Colonic mucosa (tissue), 4 donors: ENCODE measurements at regions not wholly inside any gene's neighbourhood (a gene's known extent, or its start where the extent isn't known, plus 50 kb on each side); places are given as distances from the start of the nearest gene placed in this dataset.

Experiments
- DNase-seq: peaks from one replicate; pipeline ENCODE4 v3.0.0-alpha.2; 2020
- H3K27ac ChIP-seq: fragments of 200-600 bp; one replicate; pipeline ENCODE4 v1.8.0; 2021
- H3K27me3 ChIP-seq: fragments of 200-600 bp; one replicate; pipeline ENCODE4 v1.8.0; 2021
- H3K36me3 ChIP-seq: fragments of 200-600 bp; one replicate; pipeline ENCODE4 v1.8.0; 2021
- H3K4me1 ChIP-seq: fragments of 200-600 bp; one replicate; pipeline ENCODE4 v1.8.0; 2021; ENCODE audit warnings: mild to moderate bottlenecking
- H3K4me3 ChIP-seq: fragments of 200-600 bp; one replicate; pipeline ENCODE4 v1.8.0; 2021
- H3K9ac ChIP-seq, 2 donors: one replicate each; pipeline ENCODE4 v1.7.0; 2013; ENCODE audit warnings: control low read depth in 2 of 2, low read depth in 2 of 2, low read length in 2 of 2
- H3K9me3 ChIP-seq: fragments of 200-600 bp; one replicate; pipeline ENCODE4 v1.8.0; 2021
- intact Hi-C: fragments of 100-400 bp; cut with DNase I; formaldehyde crosslinking; loops from one replicate; pipeline ENCODE4 v1.14.1; 2022
- TF ChIP-seq, protein P1 (sequence below): fragments of 200-600 bp; IDR thresholded peaks from one replicate; pipeline ENCODE4 v1.8.0; 2022; ENCODE audit warnings: antibody characterized with exemption, mild to moderate bottlenecking
- donor health status: healthy.
- donor health status: DM: no; HTN: no; CAD: no.
- donor health status: DM: no; HTN: no; CAD: no.

DNA sequence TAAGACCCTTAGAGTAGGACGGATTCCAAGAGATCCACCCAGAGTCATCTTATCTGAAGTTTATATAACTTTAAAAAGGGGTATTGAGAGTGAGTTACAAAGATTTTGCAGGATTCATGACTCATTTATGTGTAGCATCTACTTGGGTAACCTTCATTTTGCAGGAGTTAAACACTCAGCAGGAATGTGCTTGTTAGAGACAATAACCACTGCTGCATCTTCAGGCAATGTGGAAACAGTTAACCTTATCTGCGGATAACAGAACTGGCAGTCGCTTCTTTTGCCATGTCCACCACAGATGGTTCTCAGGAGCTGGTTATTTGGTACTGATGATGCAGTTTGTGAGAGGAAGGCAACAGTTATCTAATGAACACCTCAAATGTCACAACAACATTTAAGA is 417.9 kb upstream of the DDI1 start:
- TF ChIP-seq, protein P1, sequence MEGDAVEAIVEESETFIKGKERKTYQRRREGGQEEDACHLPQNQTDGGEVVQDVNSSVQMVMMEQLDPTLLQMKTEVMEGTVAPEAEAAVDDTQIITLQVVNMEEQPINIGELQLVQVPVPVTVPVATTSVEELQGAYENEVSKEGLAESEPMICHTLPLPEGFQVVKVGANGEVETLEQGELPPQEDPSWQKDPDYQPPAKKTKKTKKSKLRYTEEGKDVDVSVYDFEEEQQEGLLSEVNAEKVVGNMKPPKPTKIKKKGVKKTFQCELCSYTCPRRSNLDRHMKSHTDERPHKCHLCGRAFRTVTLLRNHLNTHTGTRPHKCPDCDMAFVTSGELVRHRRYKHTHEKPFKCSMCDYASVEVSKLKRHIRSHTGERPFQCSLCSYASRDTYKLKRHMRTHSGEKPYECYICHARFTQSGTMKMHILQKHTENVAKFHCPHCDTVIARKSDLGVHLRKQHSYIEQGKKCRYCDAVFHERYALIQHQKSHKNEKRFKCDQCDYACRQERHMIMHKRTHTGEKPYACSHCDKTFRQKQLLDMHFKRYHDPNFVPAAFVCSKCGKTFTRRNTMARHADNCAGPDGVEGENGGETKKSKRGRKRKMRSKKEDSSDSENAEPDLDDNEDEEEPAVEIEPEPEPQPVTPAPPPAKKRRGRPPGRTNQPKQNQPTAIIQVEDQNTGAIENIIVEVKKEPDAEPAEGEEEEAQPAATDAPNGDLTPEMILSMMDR: no peak
- H3K36me3 ChIP-seq: no peaks in the 10 kb centered on the region
- intact Hi-C loops: no loop called here

DNA sequence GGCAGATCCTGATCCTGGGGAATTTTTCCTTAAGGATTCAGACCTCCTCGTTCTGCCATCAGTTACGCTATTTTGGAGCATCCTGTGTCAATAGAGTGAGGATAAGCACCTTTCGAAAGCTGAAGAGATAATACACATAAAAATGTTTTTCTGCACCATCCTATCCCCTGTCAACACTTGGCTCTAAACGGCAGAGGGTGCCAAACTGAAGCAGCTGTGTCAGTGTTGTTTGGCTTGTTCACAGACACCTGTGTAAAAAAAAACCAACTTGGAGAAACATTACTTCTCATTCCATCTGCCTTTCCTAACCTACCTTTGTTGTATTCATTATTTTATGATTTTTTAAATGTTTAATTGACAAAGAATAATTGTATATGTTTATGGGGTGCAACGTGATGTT is 417.0 kb upstream of the DDI1 start:
- Histone ChIP-seq H3K9me3 (no peaks in the 10 kb centered on the region), H3K4me3 (no peak overlapping the region), H3K27ac (no peak overlapping the region), H3K27me3 (no peaks in the 10 kb centered on the region), H3K9ac (no peak overlapping the region), H3K36me3 (no peaks in the 10 kb centered on the region), H3K4me1 (no peaks in the 10 kb centered on the region)
- intact Hi-C loops: no loop called here
- DNase-seq: no peak
- TF ChIP-seq, protein P1: no peak

More for the DNA sequence above, 417.9 kb upstream of the DDI1 start:
- DNase-seq: no peak
- no peak overlapping the region for H3K4me3 ChIP-seq
- H3K4me1 ChIP-seq: no peaks in the 10 kb centered on the region
- H3K9ac ChIP-seq: no peak overlapping the region
- no peaks in the 10 kb centered on the region for H3K9me3 ChIP-seq
- no peak overlapping the region for H3K27ac ChIP-seq
- no peaks in the 10 kb centered on the region for H3K27me3 ChIP-seq

DNA sequence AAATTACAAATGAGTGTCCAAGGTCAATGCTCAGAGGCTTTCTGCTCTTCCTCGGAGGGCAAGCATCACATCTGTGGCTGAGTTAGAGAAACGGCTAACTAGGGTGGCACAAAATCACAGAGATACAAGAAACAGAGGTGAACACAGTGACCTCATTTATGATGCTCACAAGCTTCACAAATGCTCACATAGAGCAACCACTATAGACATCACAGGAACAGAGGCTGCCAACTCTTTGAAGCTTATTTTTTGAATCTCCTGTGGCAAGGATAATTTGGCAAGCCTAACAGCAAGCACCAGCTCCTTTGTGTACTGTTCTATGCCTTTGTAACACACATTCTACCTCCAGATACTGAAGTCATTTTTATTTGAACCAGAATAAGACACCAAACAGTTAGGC is 416.5 kb upstream of the DDI1 start:
- H3K9me3 ChIP-seq: no peaks in the 10 kb centered on the region
- H3K9ac ChIP-seq: no peak overlapping the region
- no peak overlapping the region for H3K27ac ChIP-seq
- H3K27me3 ChIP-seq: no peaks in the 10 kb centered on the region
- TF ChIP-seq, protein P1: no peak
- no peak for DNase-seq
- H3K4me1 ChIP-seq: no peaks in the 10 kb centered on the region
- intact Hi-C loops: no loop called here
- H3K4me3 ChIP-seq: no peak overlapping the region
- no peaks in the 10 kb centered on the region for H3K36me3 ChIP-seq

DNA sequence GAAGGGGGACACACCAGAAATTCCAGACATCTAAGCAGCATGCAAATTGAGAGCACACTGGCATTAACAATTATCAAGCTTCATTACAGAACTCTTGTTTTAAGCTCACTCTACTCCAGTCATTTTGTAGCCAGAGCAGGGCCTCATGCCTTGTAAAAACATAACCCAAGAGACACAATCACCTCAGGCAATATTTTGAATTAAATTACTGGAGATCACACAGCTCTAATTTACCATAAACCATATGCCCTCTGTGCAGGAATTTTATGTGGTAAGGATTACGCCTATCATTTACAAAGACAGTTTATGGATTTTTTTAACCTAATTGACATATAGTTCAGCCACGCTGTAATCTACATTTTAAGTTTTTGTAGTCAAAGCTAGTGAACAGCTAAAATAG is 414.1 kb upstream of the DDI1 start:
- H3K9ac ChIP-seq: no peak overlapping the region
- H3K4me3 ChIP-seq: no peak overlapping the region
- H3K27ac ChIP-seq: no peak overlapping the region
- intact Hi-C loops: no loop called here
- no peak for DNase-seq
- no peaks in the 10 kb centered on the region for H3K36me3 ChIP-seq
- H3K4me1 ChIP-seq: no peaks in the 10 kb centered on the region
- TF ChIP-seq, protein P1: no peak
- no peaks in the 10 kb centered on the region for H3K27me3 ChIP-seq
- H3K9me3 ChIP-seq: no peaks in the 10 kb centered on the region

DNA sequence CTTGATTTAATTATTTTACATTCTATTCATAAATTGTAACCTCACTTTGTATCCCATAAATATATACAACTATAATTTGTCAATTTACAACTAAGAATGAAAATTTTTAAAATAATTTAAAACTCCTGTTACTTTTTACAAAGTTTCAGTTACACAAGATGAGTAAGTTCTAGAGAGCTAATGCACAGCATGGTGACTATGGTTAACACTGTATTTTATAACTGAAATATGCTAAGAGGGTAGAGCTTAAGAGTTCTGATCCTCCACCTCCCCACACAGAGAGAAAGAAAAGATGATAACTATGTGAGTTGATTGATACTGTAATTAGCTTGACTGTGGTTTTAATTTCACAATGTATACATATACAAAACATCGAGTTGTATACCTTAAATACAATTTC is 412.5 kb upstream of the DDI1 start:
- H3K27me3 ChIP-seq: no peaks in the 10 kb centered on the region
- H3K27ac ChIP-seq: no peak overlapping the region
- DNase-seq: no peak
- H3K36me3 ChIP-seq: no peaks in the 10 kb centered on the region
- no peaks in the 10 kb centered on the region for H3K4me1 ChIP-seq
- no peak overlapping the region for H3K9ac ChIP-seq
- no peaks in the 10 kb centered on the region for H3K9me3 ChIP-seq
- no peak overlapping the region for H3K4me3 ChIP-seq
- TF ChIP-seq, protein P1: no peak
- intact Hi-C loops: no loop called here
